HG02970 (cell line): ENCODE measurements at regions not wholly inside any gene's neighbourhood (a gene's known extent, or its start where the extent isn't known, plus 50 kb on each side); places are given as distances from the start of the nearest gene placed in this dataset.

Source experiments
- ATAC-seq: cut with Tn5 transposase; IDR thresholded peaks from one replicate; pipeline ENCODE4 v1.9.1; 2021; ENCODE audit warnings: mild to moderate bottlenecking, moderate library complexity, moderate number of reproducible peaks; ENCODE audit not compliant: unreplicated experiment, low FRiP score

DNA sequence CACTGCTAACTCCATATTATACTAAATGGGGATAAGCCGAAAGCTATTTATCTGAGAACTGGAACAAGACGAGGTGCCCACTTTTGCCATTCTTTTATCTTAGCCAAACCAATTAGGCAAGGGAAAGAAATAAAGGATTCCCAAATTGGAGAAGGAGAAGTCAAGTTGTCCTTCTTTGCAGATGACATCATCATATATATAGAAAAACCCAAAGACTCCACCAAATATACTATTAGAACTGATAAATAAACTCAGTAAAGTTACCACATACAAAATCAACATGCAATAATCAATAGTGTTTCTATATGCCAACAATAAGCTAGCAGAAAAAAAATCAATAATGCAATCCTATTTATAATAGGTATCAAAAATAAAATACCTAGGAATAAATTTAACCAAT, 570.3 kb upstream of the EPHA7 start:
- ATAC-seq = no peak

DNA sequence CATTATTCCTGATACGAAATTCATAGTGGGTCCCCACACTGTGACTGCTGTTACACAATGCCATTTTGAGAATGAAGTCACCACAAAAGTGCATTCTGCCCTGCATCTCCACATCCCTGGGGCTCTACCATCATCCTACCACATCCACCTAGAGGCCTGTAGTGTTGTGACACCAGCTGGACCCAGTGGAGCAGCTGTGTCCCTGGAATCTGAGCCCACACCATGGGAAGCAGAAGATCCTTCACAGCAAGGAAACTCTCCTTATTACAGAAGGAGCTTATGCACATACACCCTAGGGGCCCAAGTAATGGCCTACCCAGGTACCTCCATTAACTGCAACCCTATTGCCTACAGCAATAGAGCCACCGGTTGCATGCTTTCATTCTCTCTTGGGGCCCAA, 566.6 kb upstream of the EPHA7 start:
- no peak for ATAC-seq

DNA sequence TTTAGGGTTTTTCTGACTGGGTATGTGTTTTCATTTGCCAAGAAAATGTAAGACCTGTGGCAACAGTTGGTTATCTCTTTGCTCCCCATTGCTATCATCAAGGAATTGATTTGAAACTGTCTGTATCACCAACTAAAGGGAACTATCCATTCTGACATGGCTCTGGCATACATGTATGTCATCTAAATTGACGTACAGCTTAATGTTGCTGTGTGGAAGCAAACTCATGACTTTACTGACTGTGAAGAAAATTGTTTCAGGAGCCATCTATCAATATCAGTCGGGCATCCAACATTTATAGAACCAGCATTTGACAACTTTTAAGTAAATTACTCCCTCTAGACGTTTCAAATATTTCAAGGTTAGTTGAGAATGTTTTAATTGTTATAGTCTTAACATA, 555.8 kb upstream of the EPHA7 start:
- no peak for ATAC-seq

DNA sequence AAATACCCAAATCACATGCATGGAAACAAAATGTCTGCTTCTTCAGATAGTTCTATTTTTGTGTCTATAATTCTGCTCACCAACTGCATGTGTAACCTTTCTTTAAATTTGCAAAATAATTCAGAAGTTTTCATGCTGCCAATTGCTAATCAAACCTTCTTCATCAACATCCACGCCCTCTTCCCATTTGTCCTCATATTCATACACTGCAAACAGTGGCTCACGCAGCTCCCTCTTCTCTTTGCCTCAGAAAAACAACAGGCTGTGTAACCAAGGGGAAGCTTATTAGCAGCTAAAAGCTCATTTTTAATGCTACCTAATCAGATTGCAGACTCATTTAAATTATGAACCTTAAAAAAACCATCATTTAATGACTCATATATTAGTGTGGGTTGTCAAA, 555.0 kb upstream of the EPHA7 start:
- ATAC-seq = no peak

DNA sequence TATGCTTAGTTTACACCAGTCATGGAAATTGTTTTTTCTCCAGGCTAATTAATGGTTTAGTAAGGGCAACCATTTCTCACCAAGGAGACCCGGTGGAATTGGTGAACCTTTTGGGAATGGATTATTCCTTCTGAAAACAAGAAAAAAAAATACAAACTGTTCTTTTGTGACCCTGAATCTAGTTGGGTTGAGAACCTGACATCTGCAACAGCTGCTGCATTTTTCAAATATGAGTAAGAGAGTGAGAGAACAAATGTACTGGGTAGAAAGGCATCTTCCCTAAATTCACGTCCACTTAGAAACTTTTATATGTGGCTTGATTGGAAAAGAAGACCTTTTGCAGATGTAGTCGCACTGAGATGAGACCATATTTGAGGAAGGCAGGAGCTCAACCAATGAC, 553.4 kb upstream of the EPHA7 start:
- ATAC-seq = no peak

DNA sequence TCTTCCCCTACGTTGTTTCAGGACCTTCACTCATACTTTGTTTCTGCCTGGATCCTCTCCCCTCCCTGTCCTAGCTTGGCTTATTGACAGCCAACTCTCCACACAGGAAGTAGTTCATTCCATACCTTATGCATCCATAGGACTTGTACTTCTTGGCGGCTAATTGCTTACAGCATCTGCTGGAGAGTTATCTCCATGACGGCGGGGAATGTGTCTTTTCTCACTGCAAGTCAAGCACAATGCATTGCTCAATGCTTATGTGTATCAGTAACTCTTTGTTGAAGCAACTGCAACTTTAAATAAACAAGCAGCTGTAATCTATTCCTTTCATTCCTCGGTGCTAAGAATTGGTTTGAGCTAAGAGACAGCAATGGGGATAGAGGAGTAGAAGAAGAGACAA, 551.3 kb upstream of the EPHA7 start:
- no peak for ATAC-seq

DNA sequence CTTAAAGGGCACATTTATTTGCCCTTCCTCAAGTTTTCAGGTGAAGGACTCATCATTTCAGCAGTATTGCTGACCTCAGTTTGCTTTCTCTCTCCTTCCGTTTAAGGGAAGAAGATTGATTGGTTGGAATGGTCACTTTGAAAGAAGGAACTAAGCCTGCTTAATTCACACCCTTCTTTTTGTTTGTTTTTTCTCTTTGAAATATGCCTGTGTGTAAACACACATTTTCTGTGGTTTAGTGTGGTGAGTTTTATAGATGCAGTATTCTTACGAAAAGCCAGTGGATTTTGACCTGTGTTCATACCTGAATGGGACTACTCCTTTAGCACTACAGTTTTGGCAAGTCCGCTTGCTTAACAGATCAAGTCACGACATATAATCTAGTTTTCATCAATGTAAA, 548.8 kb upstream of the EPHA7 start:
- ATAC-seq = no peak

DNA sequence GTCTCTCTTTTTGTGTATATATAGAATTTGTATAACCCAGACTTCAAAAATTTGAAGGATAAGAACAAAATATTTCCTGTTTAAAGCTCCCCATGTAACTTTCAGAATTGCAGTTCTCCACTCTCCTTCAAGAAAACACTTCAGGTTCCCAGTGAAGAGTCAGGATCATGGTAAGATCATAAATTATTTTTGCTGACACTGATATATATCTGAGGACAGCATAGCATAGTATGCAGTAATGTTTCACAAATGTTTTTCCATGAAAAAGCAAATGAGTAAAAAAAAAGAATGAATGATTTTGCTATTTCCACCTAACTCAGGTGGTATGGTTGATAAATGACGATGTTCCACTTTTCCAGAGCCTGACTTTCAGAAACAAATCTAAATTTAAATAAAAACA, 545.6 kb upstream of the EPHA7 start:
- ATAC-seq = no peak

DNA sequence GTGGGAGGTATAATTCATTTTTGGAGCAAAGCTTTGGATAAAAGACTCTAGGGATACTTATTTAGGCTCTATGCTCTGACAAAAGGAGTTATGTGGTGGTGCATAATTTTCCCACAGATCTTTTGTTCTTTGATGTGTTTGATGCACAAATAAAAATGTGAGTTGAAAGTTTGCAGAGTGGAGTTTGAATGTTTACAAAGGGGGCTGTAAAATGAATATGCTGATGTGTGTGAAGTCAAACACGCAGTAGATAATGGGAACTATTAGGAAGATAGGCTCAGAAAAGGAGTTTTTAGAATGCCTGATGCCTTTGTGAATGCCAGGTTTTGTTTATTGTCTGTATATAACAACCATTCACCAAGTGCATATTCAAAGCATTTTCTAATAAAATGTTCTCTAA, 545.0 kb upstream of the EPHA7 start:
- ATAC-seq = no peak

DNA sequence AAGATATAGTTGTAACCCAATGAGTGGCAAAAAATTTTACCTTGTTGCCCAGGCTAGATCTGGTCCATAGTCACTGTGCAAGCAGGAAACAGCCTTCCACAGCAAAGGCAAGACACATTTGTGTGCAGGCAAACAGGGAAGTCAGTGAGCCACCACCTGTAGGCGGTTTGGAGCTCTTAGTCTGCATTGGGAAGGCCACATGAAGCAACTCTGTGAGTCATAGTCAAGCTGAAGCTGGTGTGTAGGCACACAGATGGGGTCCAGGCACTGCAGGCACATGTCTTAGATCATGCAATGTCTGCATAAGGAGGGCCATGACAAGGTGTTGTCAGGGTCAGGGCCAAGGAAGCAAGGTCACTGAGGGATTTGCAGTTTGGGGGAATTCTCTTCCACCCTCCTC, 543.2 kb upstream of the EPHA7 start:
- ATAC-seq = no peak

DNA sequence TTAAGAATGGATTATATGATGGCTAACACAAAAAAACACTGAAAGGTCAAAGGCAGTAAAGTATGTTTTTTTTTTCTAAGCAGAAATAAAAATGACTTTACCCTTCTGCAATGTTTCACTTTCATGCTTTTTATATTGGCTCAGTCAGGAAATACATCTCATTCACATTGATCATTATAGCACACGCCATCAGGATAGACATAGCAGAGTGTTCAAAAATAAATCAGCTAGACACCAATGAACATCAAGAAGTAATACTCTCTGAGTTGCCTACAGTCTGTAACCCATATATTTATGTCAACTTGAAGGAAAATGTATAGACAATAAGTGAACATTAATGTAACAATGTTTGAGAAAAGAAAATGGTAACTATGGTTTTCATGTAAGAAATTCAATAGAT, 535.2 kb upstream of the EPHA7 start:
- no peak for ATAC-seq

DNA sequence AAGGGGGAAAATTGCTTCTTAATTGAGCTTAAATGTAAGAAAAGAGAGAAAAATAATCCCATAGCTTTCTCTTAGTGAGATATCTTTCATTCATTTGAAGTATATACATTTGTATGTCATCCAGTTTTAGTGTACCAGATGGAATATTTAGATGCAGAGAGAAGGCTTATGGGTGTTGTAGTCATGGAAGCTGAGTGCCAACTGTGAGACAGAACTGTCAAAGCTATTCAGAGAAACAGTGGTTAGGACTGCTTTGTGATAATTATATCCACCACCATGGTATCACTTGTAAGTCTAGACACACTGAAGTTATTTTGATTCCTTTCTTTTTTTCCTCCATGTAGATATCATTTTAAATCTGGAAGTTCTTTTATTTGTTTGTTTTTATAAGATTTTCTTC, 524.3 kb upstream of the EPHA7 start:
- no peak for ATAC-seq

DNA sequence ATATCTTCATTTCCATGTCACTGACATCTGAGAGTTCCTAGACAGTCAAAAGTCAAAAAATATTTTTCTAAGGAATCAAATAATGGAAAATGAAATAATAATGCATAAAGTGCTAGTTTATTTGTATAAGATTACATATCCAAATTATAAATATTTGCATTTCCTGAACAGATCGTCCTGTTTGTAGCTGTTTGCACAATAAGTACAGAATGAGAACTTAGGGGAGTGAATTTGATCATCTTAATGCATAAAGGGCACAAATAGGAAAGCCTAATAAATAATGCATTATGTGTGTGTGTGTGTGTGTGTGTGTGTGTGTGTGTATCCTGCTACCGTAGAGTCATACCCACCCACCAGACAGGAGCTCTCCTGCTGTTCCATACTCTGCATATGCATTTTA, 521.0 kb upstream of the EPHA7 start:
- no peak for ATAC-seq

DNA sequence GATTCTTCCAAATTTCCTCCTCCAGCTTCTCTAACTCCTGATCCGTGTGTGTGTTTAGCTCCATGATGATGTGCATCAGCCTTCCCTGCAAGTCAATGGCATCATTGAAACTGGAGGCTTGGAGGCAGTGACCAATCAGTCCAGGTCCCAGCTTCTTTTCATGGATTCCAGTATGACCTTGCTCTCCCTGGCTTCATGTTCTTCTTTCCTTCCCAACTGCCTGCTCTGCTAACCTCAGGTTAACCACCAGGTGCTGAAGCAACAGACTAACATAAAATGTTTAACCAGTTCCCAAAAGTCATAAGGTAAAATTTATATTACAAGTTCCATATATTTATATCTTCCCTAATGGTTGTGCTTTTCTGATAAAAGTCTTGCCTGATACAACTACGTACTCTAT, 512.8 kb upstream of the EPHA7 start:
- no peak for ATAC-seq

DNA sequence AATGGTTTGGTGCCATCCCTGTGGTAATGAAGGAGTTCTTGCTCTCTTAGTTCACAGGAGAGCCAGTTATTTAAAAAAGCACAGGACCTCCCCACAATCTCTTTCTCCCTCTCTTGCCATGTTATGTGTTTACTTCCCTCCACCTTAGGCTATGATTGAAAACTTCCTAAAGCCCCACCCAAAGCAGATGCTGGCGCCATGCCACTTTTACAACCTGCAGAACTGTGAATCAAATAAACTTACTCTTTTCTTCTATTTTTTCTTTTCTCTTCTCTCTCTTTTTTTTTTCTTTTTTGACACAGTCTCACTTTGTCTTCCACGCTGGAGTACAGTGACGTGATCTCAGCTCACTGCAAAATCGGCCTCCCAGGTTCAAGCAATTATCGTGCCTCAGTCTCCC, 508.4 kb upstream of the EPHA7 start:
- no peak for ATAC-seq

DNA sequence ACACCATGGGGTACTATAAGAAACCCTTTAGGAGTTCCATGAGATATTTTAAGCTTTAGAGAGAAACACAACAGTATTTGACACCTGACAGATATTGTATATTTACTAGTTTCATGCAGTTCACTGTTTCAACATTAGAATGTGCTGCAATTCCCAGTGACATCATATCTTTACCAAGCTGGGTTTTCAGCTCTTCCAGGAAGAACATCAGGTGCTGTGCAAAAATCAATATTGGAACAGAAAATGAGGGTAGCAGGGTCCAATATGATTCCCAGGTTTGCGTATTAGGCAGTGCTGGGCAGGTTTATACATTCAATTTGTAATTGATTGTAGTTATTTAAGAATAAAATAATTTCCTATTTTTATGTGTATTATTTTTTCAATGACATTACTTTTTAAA, 500.0 kb upstream of the EPHA7 start:
- ATAC-seq = no peak

DNA sequence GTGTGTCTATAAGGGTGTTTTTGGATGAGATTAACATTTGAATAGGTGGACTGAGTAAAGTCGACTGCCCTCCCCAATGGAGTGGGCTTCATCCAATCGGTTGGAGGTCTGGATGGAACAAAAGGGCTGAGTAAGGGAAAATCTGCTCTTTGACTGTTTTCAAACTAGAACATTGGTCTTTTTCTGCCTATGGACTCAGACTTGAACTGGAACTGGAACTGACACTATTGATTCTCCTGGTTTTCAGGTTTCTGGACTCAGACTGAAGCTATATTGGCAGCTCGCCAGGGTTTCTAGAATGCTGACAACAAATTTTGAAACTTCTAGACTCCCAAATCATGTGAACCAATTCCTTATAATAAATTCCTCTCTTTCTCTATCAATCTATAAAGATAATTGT, 498.9 kb upstream of the EPHA7 start:
- ATAC-seq = no peak

DNA sequence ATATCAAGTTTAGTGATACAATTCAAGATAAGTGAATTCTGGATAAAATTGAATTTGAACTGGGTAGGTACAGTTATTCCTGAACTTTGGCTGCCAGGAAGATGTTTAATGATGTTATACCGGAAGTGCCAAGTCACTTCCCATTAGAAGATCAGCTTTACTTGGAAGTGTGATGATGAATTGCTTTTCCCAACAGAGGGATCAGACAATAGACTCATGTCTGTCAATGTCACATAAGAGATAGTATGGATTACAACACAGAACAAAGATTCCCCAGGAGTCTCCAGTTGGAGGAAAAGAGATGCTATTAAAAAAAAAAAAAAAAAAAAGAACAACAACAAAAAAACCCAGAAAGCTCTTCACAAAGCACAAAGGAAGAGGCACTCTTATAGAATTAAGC, 497.9 kb upstream of the EPHA7 start:
- no peak for ATAC-seq

DNA sequence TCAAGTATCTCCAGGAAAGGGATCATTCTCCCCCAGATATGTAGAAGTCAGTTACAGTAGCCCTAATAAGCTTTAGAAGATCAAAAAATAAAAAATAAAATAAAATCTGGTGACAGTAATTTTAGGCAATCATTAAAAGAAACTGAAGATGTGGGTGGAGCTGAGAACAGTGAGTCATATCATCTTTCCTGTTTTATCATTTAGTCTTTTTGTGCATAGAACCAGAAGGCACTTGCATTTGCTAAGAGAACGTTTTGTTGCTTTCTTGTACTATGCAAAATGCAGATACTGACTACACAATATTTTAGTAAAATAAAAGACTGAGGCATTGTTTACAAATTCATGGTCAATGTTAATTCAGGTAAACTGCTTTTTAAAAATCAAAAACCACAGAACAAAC, 497.4 kb upstream of the EPHA7 start:
- no peak for ATAC-seq

DNA sequence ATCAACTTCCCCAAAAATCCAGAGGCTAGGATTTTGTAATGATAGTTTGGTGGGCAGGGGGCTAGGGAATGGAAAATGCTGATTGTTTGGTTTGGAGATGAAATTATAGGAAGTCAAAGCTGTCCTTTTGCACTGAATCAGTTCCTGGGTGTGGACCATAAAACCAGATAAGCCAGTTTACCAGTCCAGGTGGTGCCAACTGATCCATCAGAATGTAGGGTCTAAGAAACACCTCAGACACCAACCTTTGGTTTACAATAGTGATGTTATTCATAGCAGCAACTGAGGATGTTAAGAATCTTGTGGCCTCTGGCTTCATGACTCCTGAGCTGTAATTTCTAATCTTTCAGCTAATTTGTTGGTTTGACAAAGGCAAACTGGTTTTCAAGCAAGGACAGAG, 496.6 kb upstream of the EPHA7 start:
- no peak for ATAC-seq

DNA sequence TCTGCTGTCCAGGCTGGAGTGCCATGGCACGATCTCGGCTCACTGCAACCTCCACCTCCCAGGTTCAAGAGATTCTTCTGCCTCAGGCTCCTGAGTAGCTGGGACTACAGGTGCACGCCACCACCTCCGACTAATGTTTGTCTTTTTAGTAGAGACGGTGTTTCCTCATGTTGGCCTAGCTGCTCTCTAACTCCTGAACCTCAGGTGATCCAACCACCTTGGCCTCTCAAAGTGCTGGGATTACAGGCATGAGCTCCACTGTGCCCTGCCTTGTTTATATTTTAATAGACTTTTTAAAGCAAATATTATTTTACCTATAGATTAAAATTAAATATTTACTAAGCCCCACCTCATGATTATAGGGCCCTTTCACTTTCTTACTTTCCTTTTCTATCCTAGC, 483.2 kb upstream of the EPHA7 start:
- ATAC-seq = no peak

DNA sequence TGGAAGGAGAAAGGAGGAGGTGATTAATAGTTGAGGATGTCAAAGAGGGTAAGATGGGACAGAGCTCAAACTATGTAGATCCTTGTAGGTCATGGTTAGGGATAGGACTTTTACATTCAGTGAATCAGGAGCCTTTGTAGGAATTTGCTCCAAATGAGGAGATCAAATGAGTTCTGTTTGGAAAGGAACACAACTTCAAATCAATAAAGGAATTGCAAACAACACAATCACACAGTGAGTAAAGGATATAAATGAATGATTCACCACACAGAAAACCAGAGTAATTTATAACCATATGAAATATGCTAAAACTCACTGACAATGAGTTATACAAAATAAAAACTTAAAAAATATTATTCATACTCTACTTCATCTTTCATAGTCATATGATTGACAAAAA, 480.8 kb upstream of the EPHA7 start:
- no peak for ATAC-seq

DNA sequence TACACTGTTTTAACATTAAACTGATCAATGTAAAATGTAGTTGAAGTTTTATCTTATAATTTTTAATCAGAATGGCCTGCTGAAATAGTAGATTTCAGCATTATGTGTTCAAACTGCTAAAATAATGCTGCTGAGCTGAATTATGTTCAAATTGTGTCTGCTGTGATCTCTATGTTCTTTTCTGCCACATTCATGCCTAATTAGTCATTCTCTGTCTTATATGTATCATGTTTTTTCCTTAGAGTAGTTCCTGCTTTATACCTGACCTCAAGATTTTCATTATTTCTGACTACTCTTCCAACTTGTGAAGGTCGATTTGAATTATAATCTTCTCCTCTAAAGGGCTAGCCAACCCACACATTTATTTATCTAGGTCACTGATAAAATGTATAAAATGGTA, 476.7 kb upstream of the EPHA7 start:
- ATAC-seq = no peak

DNA sequence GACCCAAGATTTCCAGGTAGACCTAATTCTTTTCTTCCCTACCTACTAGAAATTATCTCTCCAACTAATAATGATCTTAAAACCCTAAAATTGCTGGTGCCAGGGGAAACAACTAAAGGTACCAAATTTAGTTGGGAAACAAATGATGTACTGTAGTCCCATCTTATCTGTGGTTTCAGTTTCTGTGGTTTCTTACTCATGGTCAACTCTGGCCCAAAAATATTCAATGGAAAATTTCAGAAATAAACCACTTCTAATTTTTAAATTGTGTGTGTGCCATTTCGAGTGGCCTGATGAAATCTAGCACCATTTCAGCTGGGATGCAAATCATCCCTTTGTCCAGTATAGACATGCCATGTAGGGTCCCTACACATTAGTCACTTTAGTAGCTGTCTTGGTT, 475.2 kb upstream of the EPHA7 start:
- no peak for ATAC-seq
